Trophoblast cell (in vitro differentiated cells and primary cell): ENCODE measurements at regions not wholly inside any gene's neighbourhood (a gene's known extent, or its start where the extent isn't known, plus 50 kb on each side); places are given as distances from the start of the nearest gene placed in this dataset.

Experiments used
- DNase-seq, 2 donors: peaks; one replicate each; pipeline ENCODE4 v3.0.0-alpha.2; 2016
- H2AFZ ChIP-seq: 2 replicates; pipeline ENCODE4 v1.6.1; 2013; ENCODE audit warnings: low read length, moderate library complexity, mild to moderate bottlenecking; ENCODE audit not compliant: insufficient read depth, poor library complexity
- H2AK5ac ChIP-seq: 2 replicates; pipeline ENCODE4 v1.6.1; 2013; ENCODE audit warnings: mild to moderate bottlenecking, low read length
- H2BK120ac ChIP-seq: 2 replicates; pipeline ENCODE4 v1.6.1; 2013; ENCODE audit warnings: low read length, mild to moderate bottlenecking, moderate library complexity; ENCODE audit not compliant: insufficient read depth, poor library complexity
- H2BK12ac ChIP-seq: 2 replicates; pipeline ENCODE4 v1.6.1; 2013; ENCODE audit warnings: mild to moderate bottlenecking, low read length, moderate library complexity
- H2BK5ac ChIP-seq: 2 replicates; pipeline ENCODE4 v1.6.1; 2013; ENCODE audit warnings: low read length, low read depth, moderate library complexity, mild to moderate bottlenecking; ENCODE audit not compliant: poor library complexity
- H3K14ac ChIP-seq: 2 replicates; pipeline ENCODE4 v1.6.1; 2013; ENCODE audit warnings: mild to moderate bottlenecking, low read length
- H3K18ac ChIP-seq: 2 replicates; pipeline ENCODE4 v1.6.1; 2013; ENCODE audit warnings: mild to moderate bottlenecking, low read length
- H3K23ac ChIP-seq: 2 replicates; pipeline ENCODE4 v1.6.1; 2013; ENCODE audit warnings: low read length
- H3K27ac ChIP-seq: 2 replicates; pipeline ENCODE4 v1.5.1; 2013; ENCODE audit warnings: low read depth, mild to moderate bottlenecking, inconsistent platforms, low read length, moderate library complexity
- H3K27me3 ChIP-seq: 2 replicates; pipeline ENCODE4 v1.6.1; 2013; ENCODE audit warnings: inconsistent platforms, mild to moderate bottlenecking, low read length, moderate library complexity; ENCODE audit not compliant: insufficient read depth
- H3K36me3 ChIP-seq, 2 experiments: 1 replicate in 1 of 2; 2 replicates in 1 of 2; pipeline ENCODE4 v1.6.1; 2013; ENCODE audit warnings: low read length in 2 of 2, mild to moderate bottlenecking in 2 of 2, moderate library complexity in 1 of 2; ENCODE audit not compliant: insufficient read depth in 2 of 2, control insufficient read depth in 1 of 2
- H3K4ac ChIP-seq: 2 replicates; pipeline ENCODE4 v1.6.1; 2013; ENCODE audit warnings: low read depth, mild to moderate bottlenecking, low read length, moderate library complexity
- H3K4me1 ChIP-seq, 2 experiments: 1 replicate in 1 of 2; 2 replicates in 1 of 2; pipeline ENCODE4 v1.6.1; 2013; ENCODE audit warnings: low read length in 2 of 2, mild to moderate bottlenecking in 2 of 2, moderate library complexity in 1 of 2; ENCODE audit not compliant: insufficient read depth in 2 of 2, control insufficient read depth in 1 of 2
- H3K4me2 ChIP-seq: 2 replicates; pipeline ENCODE4 v1.6.1; 2013; ENCODE audit warnings: inconsistent platforms, mild to moderate bottlenecking, low read length, moderate library complexity
- H3K4me3 ChIP-seq: 2 replicates; pipeline ENCODE4 v1.5.1; 2013; ENCODE audit warnings: mild to moderate bottlenecking, low read depth, low read length, inconsistent platforms
- H3K79me1 ChIP-seq: one replicate; pipeline ENCODE4 v1.6.1; 2013; ENCODE audit warnings: low read length
- H3K79me2 ChIP-seq: 2 replicates; pipeline ENCODE4 v1.6.1; 2013; ENCODE audit warnings: low read length, mild to moderate bottlenecking; ENCODE audit not compliant: control insufficient read depth, insufficient read depth, poor library complexity
- H3K9ac ChIP-seq: 2 replicates; pipeline ENCODE4 v1.6.1; 2013; ENCODE audit warnings: mild to moderate bottlenecking, low read length
- H3K9me3 ChIP-seq: 2 replicates; pipeline ENCODE4 v1.6.1; 2013; ENCODE audit warnings: low read depth, mild to moderate bottlenecking, control low read depth, inconsistent platforms, low read length; ENCODE audit not compliant: insufficient read depth
- H4K12ac ChIP-seq: 2 replicates; pipeline ENCODE4 v1.6.1; 2013; ENCODE audit warnings: low read depth, mild to moderate bottlenecking, low read length, moderate library complexity
- H4K8ac ChIP-seq: 2 replicates; pipeline ENCODE4 v1.6.1; 2013; ENCODE audit warnings: low read depth, mild to moderate bottlenecking, low read length, moderate library complexity
- H4K91ac ChIP-seq: one replicate; pipeline ENCODE4 v1.6.1; 2013; ENCODE audit warnings: low read depth, mild to moderate bottlenecking, low read length, moderate library complexity
- WGBS: extraction: QIAGEN DNeasy Blood & Tissue Kit; methylation state at CpG from one replicate; pipeline ENCODE4 v1.1.7; 2013; ENCODE audit warnings: missing lambda C conversion rate; ENCODE audit not compliant: insufficient read length, insufficient coverage; ENCODE audit errors: extremely low coverage; 5-methylcytosine and 5-hydroxymethylcytosine counted together

DNA sequence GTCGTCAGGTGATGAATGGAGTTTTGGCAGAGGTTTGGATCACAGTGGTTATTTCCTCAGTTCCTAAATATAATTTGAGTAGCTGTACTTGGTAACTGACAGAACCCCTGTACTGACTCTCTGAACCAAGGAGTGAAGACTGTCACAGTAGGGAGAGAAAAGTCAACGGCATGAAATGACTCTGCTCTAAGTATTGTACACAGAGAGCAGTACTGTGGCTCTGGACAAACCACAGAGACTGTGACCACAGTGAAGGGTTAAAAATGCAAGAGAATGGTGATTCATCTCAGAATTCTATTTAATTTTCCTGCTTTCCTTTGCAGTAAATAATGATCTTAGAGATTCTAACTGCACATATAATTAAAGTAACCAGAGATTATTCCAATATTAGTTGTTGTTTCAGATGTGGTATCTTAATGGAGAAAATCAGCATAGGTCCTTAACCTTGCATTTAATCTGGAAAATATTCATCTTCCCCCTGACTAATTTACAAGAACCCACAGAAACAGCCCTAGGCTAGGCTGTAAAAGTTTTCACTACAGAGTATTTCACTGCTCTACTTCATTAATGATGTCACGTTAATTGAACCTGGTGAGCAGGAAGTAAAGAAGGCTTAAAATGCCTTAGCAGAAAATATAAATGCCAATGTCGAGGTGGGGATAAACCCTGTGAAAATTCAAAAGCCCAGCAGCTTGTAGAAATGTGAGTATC is 221.9 kb downstream of the LIG4 start:
- H3K4me2 ChIP-seq, result no peak overlapping the region
- H3K79me1 ChIP-seq, result no peaks in the 10 kb centered on the region
- no peak overlapping the region for H3K14ac ChIP-seq
- H4K12ac ChIP-seq, result no peak overlapping the region
- H3K27ac ChIP-seq, result no peak overlapping the region
- H3K9ac ChIP-seq, result no peak overlapping the region
- no peak overlapping the region for H4K8ac ChIP-seq
- H3K4me1 ChIP-seq, result no peaks in the 10 kb centered on the region
- no peak for DNase-seq
- H2BK12ac ChIP-seq, result no peak overlapping the region
- H2BK5ac ChIP-seq, result no peak overlapping the region
- no CpG with 5 or more reads among the region's 4 CpGs for WGBS
- H3K9me3 ChIP-seq, result no peaks in the 10 kb centered on the region
- H2AFZ ChIP-seq, result no peak overlapping the region
- H3K4me3 ChIP-seq, result no peak overlapping the region
- H3K79me2 ChIP-seq, result no peaks in the 10 kb centered on the region
- no peak overlapping the region for H4K91ac ChIP-seq
- H3K36me3 ChIP-seq, result no peaks in the 10 kb centered on the region
- H3K18ac ChIP-seq, result no peak overlapping the region
- no peak overlapping the region for H2BK120ac ChIP-seq
- no peak overlapping the region for H2AK5ac ChIP-seq
- H3K27me3 ChIP-seq, result no peaks in the 10 kb centered on the region
- H3K23ac ChIP-seq, result no peak overlapping the region
- no peak overlapping the region for H3K4ac ChIP-seq

DNA sequence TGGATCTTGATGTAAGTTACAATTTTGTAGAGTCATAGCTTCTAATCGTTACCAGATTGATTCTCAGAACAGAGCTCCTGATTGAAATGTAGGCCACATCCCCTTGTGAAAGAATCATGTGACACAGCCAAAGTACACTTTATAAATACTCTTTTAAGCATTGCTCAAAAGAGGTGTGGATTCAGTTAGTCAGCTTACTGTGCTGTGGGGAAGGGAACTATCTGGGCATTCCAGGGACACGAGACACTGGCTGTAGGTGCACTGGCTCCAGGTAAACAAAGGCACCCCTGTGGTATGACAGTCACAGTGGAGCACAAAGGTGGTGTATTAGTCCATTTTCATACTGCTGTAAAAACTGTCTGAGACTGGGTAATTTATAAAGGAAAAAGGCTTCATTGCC is 222.8 kb downstream of the LIG4 start:
- no peak overlapping the region for H2BK120ac ChIP-seq
- no CpG with 5 or more reads among the region's 2 CpGs for WGBS

DNA sequence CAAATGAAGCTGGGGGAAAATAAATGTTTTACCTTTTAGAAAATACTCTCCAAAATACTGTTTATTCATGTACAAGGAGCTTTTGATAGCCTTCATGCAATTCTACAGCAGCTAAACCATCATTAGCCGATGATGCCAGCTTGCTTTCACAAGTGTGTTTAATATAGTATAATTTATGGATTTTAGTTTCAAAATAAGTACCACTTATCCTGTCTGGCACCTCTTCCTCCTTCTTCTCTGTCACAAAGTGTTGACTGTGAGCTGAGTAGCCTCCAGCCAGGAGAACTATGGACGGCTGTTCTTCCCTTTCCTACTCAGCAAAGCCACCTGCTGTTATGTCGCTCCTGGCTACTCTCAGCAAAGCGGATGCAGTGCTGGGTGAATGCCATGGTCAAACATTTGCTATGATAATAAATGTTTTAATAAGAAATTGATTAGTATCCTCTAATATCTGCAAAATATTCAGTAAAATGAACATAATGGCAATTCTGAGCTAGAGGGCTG is 238.2 kb downstream of the LIG4 start:
- Histone ChIP-seq H3K4me1 (no peaks in the 10 kb centered on the region), H3K9ac (no peak overlapping the region), H3K18ac (no peak overlapping the region), H3K79me2 (no peaks in the 10 kb centered on the region), H2BK5ac (no peak overlapping the region), H4K91ac (no peak overlapping the region), H3K23ac (no peak overlapping the region), H2AK5ac (no peak overlapping the region), H2BK12ac (no peak overlapping the region), H3K36me3 (no peaks in the 10 kb centered on the region), H3K79me1 (no peaks in the 10 kb centered on the region), H3K27me3 (no peaks in the 10 kb centered on the region), H4K8ac (no peak overlapping the region), H3K27ac (no peak overlapping the region), H2BK120ac (no peak overlapping the region), H3K4me3 (no peak overlapping the region), H3K14ac (no peak overlapping the region), H2AFZ (no peak overlapping the region), H3K9me3 (no peaks in the 10 kb centered on the region), H3K4ac (no peak overlapping the region), H4K12ac (no peak overlapping the region), H3K4me2 (no peak overlapping the region)
- WGBS, result no CpG with 5 or more reads among the region's 4 CpGs
- DNase-seq, result no peak

More for the DNA sequence above, 222.8 kb downstream of the LIG4 start:
- H2AFZ ChIP-seq, result no peak overlapping the region
- no peak for DNase-seq
- H2BK12ac ChIP-seq, result no peak overlapping the region
- H4K12ac ChIP-seq, result no peak overlapping the region
- no peak overlapping the region for H3K14ac ChIP-seq
- no peaks in the 10 kb centered on the region for H3K4me1 ChIP-seq
- H3K36me3 ChIP-seq, result no peaks in the 10 kb centered on the region
- H3K27me3 ChIP-seq, result no peaks in the 10 kb centered on the region
- H4K91ac ChIP-seq, result no peak overlapping the region
- no peak overlapping the region for H3K4ac ChIP-seq
- no peaks in the 10 kb centered on the region for H3K9me3 ChIP-seq
- H3K4me2 ChIP-seq, result no peak overlapping the region
- no peak overlapping the region for H3K27ac ChIP-seq
- H2BK5ac ChIP-seq, result no peak overlapping the region
- no peak overlapping the region for H3K4me3 ChIP-seq
- H3K9ac ChIP-seq, result no peak overlapping the region
- no peak overlapping the region for H4K8ac ChIP-seq
- H3K23ac ChIP-seq, result no peak overlapping the region
- no peak overlapping the region for H2AK5ac ChIP-seq
- H3K79me1 ChIP-seq, result no peaks in the 10 kb centered on the region
- H3K18ac ChIP-seq, result no peak overlapping the region
- no peaks in the 10 kb centered on the region for H3K79me2 ChIP-seq

DNA sequence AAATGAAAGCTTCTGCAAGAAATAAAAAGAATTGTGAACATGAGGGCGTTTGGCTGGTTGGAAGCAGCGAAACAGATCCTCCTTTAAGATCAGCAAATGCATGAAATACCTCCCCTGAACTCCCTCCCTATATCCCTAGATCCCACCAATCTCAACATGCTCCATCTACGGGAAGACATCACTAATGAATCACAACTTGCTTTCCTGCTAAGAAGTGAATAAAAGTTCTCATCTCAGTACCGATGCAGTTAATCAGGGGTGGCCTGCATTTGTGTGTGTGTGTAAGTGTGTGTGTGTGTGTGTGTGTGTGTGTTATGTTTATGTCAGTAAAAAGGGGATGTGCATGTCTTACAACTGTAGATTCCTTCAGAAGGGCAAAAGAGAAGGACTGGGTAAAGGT is 238.7 kb downstream of the LIG4 start:
- Histone ChIP-seq H3K36me3 (no peaks in the 10 kb centered on the region), H3K4ac (no peak overlapping the region), H3K4me3 (no peak overlapping the region), H3K4me2 (no peak overlapping the region), H3K79me2 (no peaks in the 10 kb centered on the region), H3K27me3 (no peaks in the 10 kb centered on the region), H3K9ac (no peak overlapping the region), H3K18ac (no peak overlapping the region), H2AFZ (no peak overlapping the region), H4K91ac (no peak overlapping the region), H3K79me1 (no peaks in the 10 kb centered on the region), H3K4me1 (no peaks in the 10 kb centered on the region), H3K23ac (no peak overlapping the region), H2BK5ac (no peak overlapping the region), H2BK12ac (no peak overlapping the region), H2BK120ac (no peak overlapping the region), H3K9me3 (no peaks in the 10 kb centered on the region), H4K12ac (no peak overlapping the region), H3K14ac (no peak overlapping the region), H3K27ac (no peak overlapping the region), H4K8ac (no peak overlapping the region), H2AK5ac (no peak overlapping the region)
- no peak for DNase-seq
- WGBS, result no CpG with 5 or more reads among the region's 4 CpGs
